H7 (cell line): ENCODE measurements at regions not wholly inside any gene's neighbourhood (a gene's known extent, or its start where the extent isn't known, plus 50 kb on each side); places are given as distances from the start of the nearest gene placed in this dataset.

ENCODE experiments used
- DNase-seq: peaks from one replicate; pipeline ENCODE4 v3.0.0; 2012
- H3K27me3 ChIP-seq: 2 replicates; pipeline ENCODE4 v1.6.0; 2011; ENCODE audit warnings: mild to moderate bottlenecking, low read length; ENCODE audit not compliant: control insufficient read depth, insufficient read depth
- H3K36me3 ChIP-seq: replicated peaks from 2 replicates; pipeline ENCODE4 v1.5.1; 2011; ENCODE audit warnings: low read length; ENCODE audit not compliant: control insufficient read depth, insufficient read depth
- H3K4me3 ChIP-seq: 2 replicates; pipeline ENCODE4 v1.5.1; 2011; ENCODE audit warnings: low read depth, mild to moderate bottlenecking, control low read depth, low read length, moderate library complexity; ENCODE audit not compliant: insufficient read depth

- no peak for DNase-seq
- Histone ChIP-seq H3K36me3 (no peaks in the 10 kb centered on the region), H3K4me3 (no peak overlapping the region), H3K27me3 (no peaks in the 10 kb centered on the region)
These were observed 255.0 kb downstream of the TRIB2 start for GRCh38 chr2:12971581-12972365.

- no peak overlapping the region for H3K4me3 ChIP-seq
- DNase-seq, result no peak
- H3K27me3 ChIP-seq, result no peaks in the 10 kb centered on the region
- no peaks in the 10 kb centered on the region for H3K36me3 ChIP-seq
These were observed 261.5 kb downstream of the TRIB2 start for GRCh38 chr2:12978066-12978835.

GRCh38 chr2:12979066-12979465, 262.3 kb downstream of the TRIB2 start:
- no peaks in the 10 kb centered on the region for H3K36me3 ChIP-seq
- DNase-seq, result no peak
- no peak overlapping the region for H3K4me3 ChIP-seq
- no peaks in the 10 kb centered on the region for H3K27me3 ChIP-seq

- H3K36me3 ChIP-seq, result no peaks in the 10 kb centered on the region
- H3K4me3 ChIP-seq, result no peak overlapping the region
- DNase-seq, result no peak
- no peaks in the 10 kb centered on the region; the same call in 1 of the 2 replicates for H3K27me3 ChIP-seq
These were observed 264.1 kb downstream of the TRIB2 start for GRCh38 chr2:12980817-12981216.

- no peaks in the 10 kb centered on the region for H3K36me3 ChIP-seq
- DNase-seq, result no peak
- H3K4me3 ChIP-seq, result no peak overlapping the region
- H3K27me3 ChIP-seq, result no peaks in the 10 kb centered on the region; the same call in 1 of the 2 replicates
These were observed 265.4 kb downstream of the TRIB2 start for GRCh38 chr2:12982149-12982584.

GRCh38 chr2:12987246-12987645, 270.5 kb downstream of the TRIB2 start:
- no peaks in the 10 kb centered on the region; the same call in 1 of the 2 replicates for H3K27me3 ChIP-seq
- no peak overlapping the region for H3K4me3 ChIP-seq
- no peaks in the 10 kb centered on the region for H3K36me3 ChIP-seq
- DNase-seq, result no peak

- Histone ChIP-seq H3K36me3 (no peaks in the 10 kb centered on the region), H3K27me3 (no peaks in the 10 kb centered on the region; the same call in 1 of the 2 replicates), H3K4me3 (no peak overlapping the region)
- DNase-seq, result no peak
These were observed 271.5 kb downstream of the TRIB2 start for GRCh38 chr2:12988279-12988678.

- no peak overlapping the region for H3K4me3 ChIP-seq
- no peaks in the 10 kb centered on the region for H3K27me3 ChIP-seq
- DNase-seq, result no peak
- H3K36me3 ChIP-seq, result no peaks in the 10 kb centered on the region
These were observed 273.8 kb downstream of the TRIB2 start for GRCh38 chr2:12990523-12990922.

- no peak for DNase-seq
- no peaks in the 10 kb centered on the region for H3K27me3 ChIP-seq
- no peak overlapping the region for H3K4me3 ChIP-seq
- no peaks in the 10 kb centered on the region for H3K36me3 ChIP-seq
These were observed 281.9 kb downstream of the TRIB2 start for GRCh38 chr2:12998685-12999084.

- no peaks in the 10 kb centered on the region for H3K27me3 ChIP-seq
- DNase-seq, result peak; percentile 8
- H3K4me3 ChIP-seq, result no peak overlapping the region
- H3K36me3 ChIP-seq, result no peaks in the 10 kb centered on the region
These were observed 284.1 kb downstream of the TRIB2 start for GRCh38 chr2:13000664-13001363.

- H3K4me3 ChIP-seq, result no peak overlapping the region
- no peaks in the 10 kb centered on the region for H3K36me3 ChIP-seq
- no peak for DNase-seq
- no peaks in the 10 kb centered on the region for H3K27me3 ChIP-seq
These were observed 284.7 kb downstream of the TRIB2 start for GRCh38 chr2:13001408-13001807.

GRCh38 chr2:13002536-13003331, 286.0 kb downstream of the TRIB2 start:
- H3K27me3 ChIP-seq, result no peaks in the 10 kb centered on the region
- no peak for DNase-seq
- no peak overlapping the region for H3K4me3 ChIP-seq

GRCh38 chr2:13003500-13003899, 286.8 kb downstream of the TRIB2 start:
- Histone ChIP-seq H3K27me3 (no peaks in the 10 kb centered on the region), H3K4me3 (no peak overlapping the region), H3K36me3 (no peaks in the 10 kb centered on the region)
- DNase-seq, result no peak

More at GRCh38 chr2:13002536-13003331, 286.0 kb downstream of the TRIB2 start:
- no peaks in the 10 kb centered on the region for H3K36me3 ChIP-seq

GRCh38 chr2:13005048-13005447, 288.3 kb downstream of the TRIB2 start:
- Histone ChIP-seq H3K36me3 (no peaks in the 10 kb centered on the region), H3K4me3 (no peak overlapping the region), H3K27me3 (no peaks in the 10 kb centered on the region)
- DNase-seq, result no peak
